ENCODE measurements at regions not wholly inside any gene's neighbourhood (a gene's known extent, or its start where the extent isn't known, plus 50 kb on each side); places are given as distances from the start of the nearest gene placed in this dataset.

GRCh38 chr3:104526901-104527401, 839.8 kb upstream of the ALCAM start:
- Histone ChIP-seq H3K79me2 (ENCODE audit: control insufficient read depth in 1 of 2, insufficient read depth in 2 of 2, low read length in 2 of 2) (no peaks in the 10 kb centered on the region), H4K8ac (ENCODE audit: extremely low read depth, insufficient read depth, low read length) (no peak overlapping the region), H2BK15ac (ENCODE audit: low read length) (no peak overlapping the region), H2AFZ (ENCODE audit: low read length) (no peak overlapping the region), H3K4ac (replicated peaks; ENCODE audit: insufficient read length, low read depth, low read length) (no peak overlapping the region), H2BK5ac (ENCODE audit: low read depth, low read length) (no peak overlapping the region), H3K4me2 (ENCODE audit: insufficient read depth in 1 of 2, low read depth in 2 of 2, low read length in 2 of 2) (no peak overlapping the region), H3K36me3 (ENCODE audit: control insufficient read depth in 2 of 4, insufficient read depth in 4 of 4, low read length in 3 of 4) (no peaks in the 10 kb centered on the region), H3K23ac (ENCODE audit: insufficient read length) (no peak overlapping the region), H3K27me3 (replicated peaks in 1 of 4; ENCODE audit: control insufficient read depth in 3 of 4, extremely low read depth in 1 of 4, insufficient read depth in 3 of 4, low read length in 3 of 4) (no peaks in the 10 kb centered on the region), H2AK5ac (ENCODE audit: low read depth, low read length) (no peak overlapping the region), H4K5ac (ENCODE audit: insufficient read length, low read depth, low read length) (no peak overlapping the region), H3K27ac (ENCODE audit: low read depth, low read length) (no peak overlapping the region), H2BK12ac (ENCODE audit: low read depth, low read length) (no peak overlapping the region), H4K20me1 (replicated peaks in 1 of 2; ENCODE audit: control insufficient read depth in 1 of 2, insufficient read depth in 2 of 2, low read length in 2 of 2) (no peaks in the 10 kb centered on the region), H3K79me1 (ENCODE audit: low read depth, low read length) (no peaks in the 10 kb centered on the region), H2BK20ac (ENCODE audit: low read length) (no peak overlapping the region), H4K91ac (replicated peaks; ENCODE audit: insufficient read length, low read length) (no peak overlapping the region), H3K4me1 (replicated peaks in 1 of 4; ENCODE audit: control insufficient read depth in 3 of 4, insufficient read depth in 4 of 4, low read length in 3 of 4) (no peaks in the 10 kb centered on the region; a peak in 1 of 7 replicates), H3K18ac (ENCODE audit: extremely low read depth, low read length) (no peak overlapping the region), H3K9ac (replicated peaks in 1 of 4; ENCODE audit: extremely low read depth in 1 of 4, low read depth in 3 of 4, low read length in 3 of 4) (no peak overlapping the region), H3K56ac (replicated peaks; ENCODE audit: insufficient read length, low read depth, low read length) (no peak overlapping the region), H3K9me3 (ENCODE audit: insufficient read depth in 2 of 2, low read depth in 1 of 2, low read length in 1 of 2) (peaks cover 0 to 3% of the 10 kb centered on the region in 2 experiments; a peak in 2 of 4 replicates), H3K4me3 (ENCODE audit: extremely low read depth in 1 of 4, insufficient read depth in 2 of 4, low read depth in 3 of 4, low read length in 4 of 4) (no peak overlapping the region), H2BK120ac (replicated peaks; ENCODE audit: low read depth, low read length) (no peak overlapping the region), H3K23me2 (ENCODE audit: low read depth, low read length) (no peaks in the 10 kb centered on the region), H3K14ac (ENCODE audit: insufficient read length) (no peak overlapping the region)
- no peak for TF ChIP-seq ZNF274 (IDR thresholded peaks at IDR 0.05; ENCODE audit: borderline replicate concordance, extremely low read depth, low read length)
- no peak for TF ChIP-seq GTF2F1 (IDR thresholded peaks at IDR 0.05; ENCODE audit: borderline replicate concordance, low read depth, low read length)
- TF ChIP-seq KDM1A (IDR thresholded peaks at IDR 0.05; ENCODE audit: borderline replicate concordance, low read length): no peak
- TF ChIP-seq TAF1 (IDR thresholded peaks at IDR 0.05; ENCODE audit: low read depth, low read length): no peak
- no peak for TF ChIP-seq POLR2AphosphoS5 (IDR thresholded peaks at IDR 0.05; ENCODE audit: low read depth, low read length)
- TF ChIP-seq YY1 (IDR thresholded peaks at IDR 0.05; ENCODE audit: low read depth, low read length): no peak
- no peak for TF ChIP-seq TEAD4 (IDR thresholded peaks at IDR 0.05; ENCODE audit: low read depth, low read length)
- no peak for TF ChIP-seq NANOG (IDR thresholded peaks at IDR 0.05; ENCODE audit: insufficient read depth, low read depth, low read length, poor library complexity, severe bottlenecking)
- 69% methylated on average over 3 of the region's 3 CpGs; no CpG with 5 or more reads in 1 of the 2 experiments for WGBS, 2 experiments (ENCODE audit: extremely low coverage in 1 of 2, insufficient coverage in 1 of 2, insufficient read length in 1 of 2, insufficient replicate concordance in 2 of 2, low coverage in 1 of 2, low lambda C conversion rate in 2 of 2, missing lambda C conversion rate in 1 of 2)
- POLR2A ChIA-PET (ENCODE audit: partially characterized antibody): no interaction called here
- no peak for DNase-seq (ENCODE audit: low read depth in 1 of 2, low spot score in 2 of 2)
- CTCF ChIA-PET (ENCODE audit: partially characterized antibody): interaction anchor here (0.6 kb wide), 1 partner anchor 22 kb away, joined by 6 read pairs; no protein-coding TSS in a partner anchor
- no peak for FAIRE-seq
